Activated CD8-positive, alpha-beta T cell treated with anti-CD3 and anti-CD28 coated beads for 36 hours (primary cell): ENCODE measurements at regions not wholly inside any gene's neighbourhood (a gene's known extent, or its start where the extent isn't known, plus 50 kb on each side); places are given as distances from the start of the nearest gene placed in this dataset.

Experiments used
- ATAC-seq: fragments of 200-7000 bp; cut with Tn5 transposase; one replicate; pipeline ENCODE4 v1.10.0; 2021; ENCODE audit warnings: mild to moderate bottlenecking, moderate library complexity
- CTCF ChIA-PET: fragments of 350-600 bp; sonication (Branson Sonifier 250); formaldehyde crosslinking; loops from one replicate; lab custom pipeline; 2021; ENCODE audit warnings: antibody characterized with exemption; lab: Charles Lee
- POLR2A ChIA-PET: fragments of 350-600 bp; sonication (Branson Sonifier 250); formaldehyde crosslinking; loops from one replicate; lab custom pipeline; 2021; ENCODE audit warnings: antibody characterized with exemption; lab: Charles Lee
- DNase-seq: peaks from one replicate; pipeline ENCODE4 v3.0.0-alpha.2; 2020
- H3K27ac Mint-ChIP-seq: one replicate; pipeline ENCODE4 v1.8.0; 2021; ENCODE audit warnings: mild to moderate bottlenecking, mixed read lengths
- H3K27me3 Mint-ChIP-seq: one replicate; pipeline ENCODE4 v1.8.0; 2021; ENCODE audit warnings: mixed read lengths
- H3K36me3 Mint-ChIP-seq: one replicate; pipeline ENCODE4 v1.8.0; 2021; ENCODE audit warnings: low read depth, mixed read lengths
- H3K4me1 Mint-ChIP-seq: one replicate; pipeline ENCODE4 v1.8.0; 2021; ENCODE audit warnings: low read depth, mixed read lengths
- H3K4me3 Mint-ChIP-seq: one replicate; pipeline ENCODE4 v1.8.0; 2021; ENCODE audit warnings: mild to moderate bottlenecking, moderate library complexity, mixed read lengths
- H3K9me3 Mint-ChIP-seq: one replicate; pipeline ENCODE4 v1.8.0; 2021; ENCODE audit warnings: mixed read lengths
- intact Hi-C: fragments of 100-400 bp; cut with micrococcal nuclease; formaldehyde crosslinking; loops from one replicate; pipeline ENCODE4 v1.10.0; 2022
- TF ChIP-seq, protein P1 (sequence below): fragments of 200-600 bp; IDR thresholded peaks from one replicate; pipeline ENCODE4 v1.8.0; 2022; ENCODE audit warnings: antibody characterized with exemption, mild to moderate bottlenecking

DNA sequence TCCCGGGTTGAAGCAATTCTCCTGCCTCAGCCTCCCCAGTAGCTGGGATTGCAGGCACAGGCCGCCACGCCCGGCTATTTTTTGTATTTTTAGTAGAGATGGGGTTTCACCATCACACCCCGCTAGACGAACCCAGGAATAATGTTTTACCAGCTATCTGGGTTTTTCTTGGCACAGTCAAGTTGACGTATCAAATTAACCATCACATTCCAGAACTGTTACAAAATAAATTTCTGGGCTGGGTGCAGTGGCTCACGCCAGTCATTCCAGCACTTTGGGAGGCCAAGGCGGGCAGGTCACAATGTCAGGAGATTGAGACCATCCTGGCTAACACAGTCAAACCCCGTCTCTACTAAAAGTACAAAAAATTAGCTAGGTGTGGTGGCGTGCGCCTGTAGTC, 501.2 kb downstream of the SHISA9 start:
- no peaks in the 10 kb centered on the region for H3K36me3 Mint-ChIP-seq
- intact Hi-C loops: no loop called here
- H3K27ac Mint-ChIP-seq: no peak overlapping the region
- ATAC-seq (no peak), DNase-seq (no peak)
- CTCF ChIA-PET: no interaction called here
- H3K9me3 Mint-ChIP-seq: peaks cover 6% of the 10 kb centered on the region
- no peaks in the 10 kb centered on the region for H3K4me1 Mint-ChIP-seq
- TF ChIP-seq, protein P1, sequence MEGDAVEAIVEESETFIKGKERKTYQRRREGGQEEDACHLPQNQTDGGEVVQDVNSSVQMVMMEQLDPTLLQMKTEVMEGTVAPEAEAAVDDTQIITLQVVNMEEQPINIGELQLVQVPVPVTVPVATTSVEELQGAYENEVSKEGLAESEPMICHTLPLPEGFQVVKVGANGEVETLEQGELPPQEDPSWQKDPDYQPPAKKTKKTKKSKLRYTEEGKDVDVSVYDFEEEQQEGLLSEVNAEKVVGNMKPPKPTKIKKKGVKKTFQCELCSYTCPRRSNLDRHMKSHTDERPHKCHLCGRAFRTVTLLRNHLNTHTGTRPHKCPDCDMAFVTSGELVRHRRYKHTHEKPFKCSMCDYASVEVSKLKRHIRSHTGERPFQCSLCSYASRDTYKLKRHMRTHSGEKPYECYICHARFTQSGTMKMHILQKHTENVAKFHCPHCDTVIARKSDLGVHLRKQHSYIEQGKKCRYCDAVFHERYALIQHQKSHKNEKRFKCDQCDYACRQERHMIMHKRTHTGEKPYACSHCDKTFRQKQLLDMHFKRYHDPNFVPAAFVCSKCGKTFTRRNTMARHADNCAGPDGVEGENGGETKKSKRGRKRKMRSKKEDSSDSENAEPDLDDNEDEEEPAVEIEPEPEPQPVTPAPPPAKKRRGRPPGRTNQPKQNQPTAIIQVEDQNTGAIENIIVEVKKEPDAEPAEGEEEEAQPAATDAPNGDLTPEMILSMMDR: no peak
- H3K27me3 Mint-ChIP-seq: no peaks in the 10 kb centered on the region
- POLR2A ChIA-PET: no interaction called here
- no peak overlapping the region for H3K4me3 Mint-ChIP-seq

DNA sequence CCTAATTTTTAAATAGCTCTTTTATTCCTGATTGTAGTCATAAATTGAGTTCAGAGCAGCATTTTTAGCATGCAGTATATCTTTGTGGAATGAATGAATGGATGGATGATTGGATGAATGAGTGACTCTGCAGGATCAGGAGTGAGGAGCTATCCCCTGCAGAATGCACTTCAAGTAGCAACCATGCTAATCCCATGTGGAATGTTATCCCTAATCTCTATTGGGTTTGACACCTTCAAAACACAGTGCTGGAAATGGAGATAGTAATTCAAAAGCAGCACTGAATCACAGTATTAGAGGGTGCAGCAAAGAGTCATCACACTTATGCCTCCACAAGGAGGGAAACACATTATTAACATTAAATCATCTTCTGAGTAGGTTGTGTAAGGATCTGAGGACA, 501.9 kb downstream of the SHISA9 start:
- no peaks in the 10 kb centered on the region for H3K27me3 Mint-ChIP-seq
- TF ChIP-seq, protein P1: no peak
- no peak for ATAC-seq
- no peaks in the 10 kb centered on the region for H3K4me1 Mint-ChIP-seq
- ChIA-PET POLR2A (no interaction called here), CTCF (no interaction called here)
- H3K9me3 Mint-ChIP-seq: peaks cover 6% of the 10 kb centered on the region
- no peak overlapping the region for H3K4me3 Mint-ChIP-seq
- H3K36me3 Mint-ChIP-seq: no peaks in the 10 kb centered on the region
- no peak overlapping the region for H3K27ac Mint-ChIP-seq
- intact Hi-C loops: no loop called here
- no peak for DNase-seq

DNA sequence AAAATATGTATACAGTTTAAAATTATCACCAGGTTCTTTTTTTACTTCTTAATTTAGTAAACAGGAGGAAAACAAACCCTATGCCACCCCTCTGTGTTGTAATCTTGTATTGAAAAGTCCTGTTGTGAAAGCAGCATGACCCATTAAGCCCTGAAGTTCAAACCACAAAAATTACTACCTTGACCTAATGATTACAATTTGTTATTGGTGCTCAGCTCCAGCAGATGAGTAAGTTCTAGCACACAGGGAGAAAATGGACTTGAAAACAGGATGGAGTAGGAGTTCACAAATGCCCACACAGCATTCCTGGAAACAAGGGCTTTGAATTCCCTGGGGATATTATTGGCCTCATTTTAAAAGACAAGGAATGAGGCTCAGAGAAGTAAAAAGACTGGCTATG, 505.8 kb upstream of the ERCC4 start:
- Mint-ChIP-seq H3K27me3 (no peaks in the 10 kb centered on the region), H3K4me3 (no peak overlapping the region), H3K9me3 (peaks cover 3% of the 10 kb centered on the region), H3K36me3 (no peaks in the 10 kb centered on the region), H3K4me1 (no peaks in the 10 kb centered on the region), H3K27ac (no peak overlapping the region)
- CTCF ChIA-PET: no interaction called here
- POLR2A ChIA-PET: no interaction called here
- intact Hi-C loops: no loop called here
- TF ChIP-seq, protein P1: no peak
- DNase-seq (no peak), ATAC-seq (no peak)

DNA sequence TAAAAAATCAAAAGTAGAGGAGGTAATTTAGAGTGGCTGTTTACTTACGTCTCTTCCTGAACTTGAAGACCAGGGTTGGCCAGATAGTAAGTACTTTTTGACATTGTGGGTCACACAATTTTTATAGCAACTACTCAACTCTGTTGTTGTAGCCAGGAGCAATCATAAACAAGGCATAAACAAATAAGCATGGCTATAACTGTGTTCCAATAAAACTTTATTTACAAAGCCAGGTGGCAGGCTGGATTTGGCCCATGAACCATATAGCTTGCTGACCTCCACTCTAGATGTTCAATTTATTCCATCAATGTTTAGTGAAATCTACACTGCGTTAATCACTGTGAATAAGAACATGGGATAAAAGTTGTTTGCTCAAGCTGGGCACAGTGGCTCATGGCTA, 500.4 kb upstream of the ERCC4 start:
- no peak overlapping the region for H3K27ac Mint-ChIP-seq
- no peaks in the 10 kb centered on the region for H3K4me1 Mint-ChIP-seq
- no peaks in the 10 kb centered on the region for H3K36me3 Mint-ChIP-seq
- H3K9me3 Mint-ChIP-seq: peaks cover 3% of the 10 kb centered on the region
- TF ChIP-seq, protein P1: no peak
- POLR2A ChIA-PET: no interaction called here
- no peak for ATAC-seq
- intact Hi-C loops: no loop called here
- H3K4me3 Mint-ChIP-seq: no peak overlapping the region
- peaks cover 3% of the 10 kb centered on the region for H3K27me3 Mint-ChIP-seq
- DNase-seq: no peak
- CTCF ChIA-PET: no interaction called here

DNA sequence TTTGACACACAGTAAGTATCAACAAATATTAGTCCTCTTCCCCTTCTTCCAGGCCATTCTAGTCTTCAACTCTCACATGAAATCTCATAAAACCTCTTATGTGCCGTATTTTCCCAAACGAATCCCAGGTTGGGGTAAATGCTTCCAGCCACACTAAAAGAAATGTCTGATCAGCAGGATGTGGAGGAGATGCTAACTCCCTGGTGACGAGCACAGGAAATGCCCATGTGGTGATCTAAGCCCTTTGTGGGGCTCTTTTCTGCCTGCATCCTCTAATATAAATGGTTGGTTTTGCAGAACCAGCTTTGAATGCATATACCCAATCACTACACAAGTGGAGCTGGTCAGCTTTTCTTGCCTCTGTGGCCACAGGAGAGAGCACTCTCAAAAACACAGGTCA, 498.2 kb upstream of the ERCC4 start:
- ChIA-PET POLR2A (no interaction called here), CTCF (no interaction called here)
- H3K4me3 Mint-ChIP-seq: no peak overlapping the region
- TF ChIP-seq, protein P1: no peak
- peaks cover 3% of the 10 kb centered on the region for H3K9me3 Mint-ChIP-seq
- H3K27me3 Mint-ChIP-seq: peaks cover 3% of the 10 kb centered on the region
- DNase-seq (no peak), ATAC-seq (no peak)
- H3K4me1 Mint-ChIP-seq: no peaks in the 10 kb centered on the region
- H3K27ac Mint-ChIP-seq: no peak overlapping the region
- intact Hi-C loops: no loop called here
- no peaks in the 10 kb centered on the region for H3K36me3 Mint-ChIP-seq
